Left renal pelvis (tissue), 4 donors: ENCODE measurements at regions not wholly inside any gene's neighbourhood (a gene's known extent, or its start where the extent isn't known, plus 50 kb on each side); places are given as distances from the start of the nearest gene placed in this dataset.

ENCODE experiments used
- DNase-seq, 4 donors: peaks; one replicate each; pipeline ENCODE4 v3.0.0-alpha.2; 2013; ENCODE audit warnings: low read depth in 4 of 4, low spot score in 3 of 4

- no peak for DNase-seq
Observed at GRCh38 chr10:1807196-1807595, 69.9 kb upstream of the ADARB2 start.

- no peak for DNase-seq
Observed at GRCh38 chr10:1802413-1802812, 65.1 kb upstream of the ADARB2 start.

GRCh38 chr10:1788401-1788800, 51.1 kb upstream of the ADARB2 start:
- no peak for DNase-seq
